22Rv1 (cell line): ENCODE measurements at regions not wholly inside any gene's neighbourhood (a gene's known extent, or its start where the extent isn't known, plus 50 kb on each side); places are given as distances from the start of the nearest gene placed in this dataset.

ENCODE experiments used
- H3K27ac ChIP-seq: fragments of 450-650 bp; 2 replicates; pipeline ENCODE4 v1.5.1; 2017
- CTCF ChIP-seq: fragments of 450-650 bp; IDR thresholded peaks from 2 replicates; pipeline ENCODE4 v1.5.1; 2017; ENCODE audit warnings: mild to moderate bottlenecking
- ZFX ChIP-seq: fragments of 450-650 bp; IDR thresholded peaks from 2 replicates; pipeline ENCODE4 v1.6.1; 2017; ENCODE audit warnings: antibody characterized with exemption, borderline replicate concordance

GRCh38 chr6:156448579-156448978 is 328.6 kb upstream of the ARID1B start:
- no peak for TF ChIP-seq CTCF
- no peak for TF ChIP-seq ZFX
- no peak overlapping the region for H3K27ac ChIP-seq

DNA sequence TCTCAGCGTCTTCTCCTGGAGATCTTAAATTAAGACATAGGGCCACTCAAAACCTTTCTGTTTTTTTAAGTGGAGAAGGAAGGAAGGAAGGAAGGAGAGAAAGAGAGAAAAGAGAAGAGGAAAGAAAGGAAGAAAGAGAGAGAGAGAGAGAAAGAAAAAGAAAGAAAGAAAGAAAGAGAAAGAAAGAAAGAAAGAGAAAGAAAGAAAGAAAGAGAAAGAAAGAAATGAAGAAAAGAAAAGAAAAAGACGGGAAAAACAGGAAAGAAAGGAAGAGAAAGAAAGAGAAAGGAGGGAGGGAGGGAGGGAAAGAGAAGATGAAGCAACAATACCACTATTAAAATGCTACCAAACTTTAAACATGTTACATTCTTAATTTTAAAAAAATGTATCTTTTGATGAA is 336.5 kb upstream of the ARID1B start:
- TF ChIP-seq CTCF (no peak), ZFX (no peak)
- no peak overlapping the region for H3K27ac ChIP-seq

GRCh38 chr6:156438350-156438923 is 338.7 kb upstream of the ARID1B start:
- TF ChIP-seq ZFX (no peak), CTCF (no peak)
- no peak overlapping the region for H3K27ac ChIP-seq

DNA sequence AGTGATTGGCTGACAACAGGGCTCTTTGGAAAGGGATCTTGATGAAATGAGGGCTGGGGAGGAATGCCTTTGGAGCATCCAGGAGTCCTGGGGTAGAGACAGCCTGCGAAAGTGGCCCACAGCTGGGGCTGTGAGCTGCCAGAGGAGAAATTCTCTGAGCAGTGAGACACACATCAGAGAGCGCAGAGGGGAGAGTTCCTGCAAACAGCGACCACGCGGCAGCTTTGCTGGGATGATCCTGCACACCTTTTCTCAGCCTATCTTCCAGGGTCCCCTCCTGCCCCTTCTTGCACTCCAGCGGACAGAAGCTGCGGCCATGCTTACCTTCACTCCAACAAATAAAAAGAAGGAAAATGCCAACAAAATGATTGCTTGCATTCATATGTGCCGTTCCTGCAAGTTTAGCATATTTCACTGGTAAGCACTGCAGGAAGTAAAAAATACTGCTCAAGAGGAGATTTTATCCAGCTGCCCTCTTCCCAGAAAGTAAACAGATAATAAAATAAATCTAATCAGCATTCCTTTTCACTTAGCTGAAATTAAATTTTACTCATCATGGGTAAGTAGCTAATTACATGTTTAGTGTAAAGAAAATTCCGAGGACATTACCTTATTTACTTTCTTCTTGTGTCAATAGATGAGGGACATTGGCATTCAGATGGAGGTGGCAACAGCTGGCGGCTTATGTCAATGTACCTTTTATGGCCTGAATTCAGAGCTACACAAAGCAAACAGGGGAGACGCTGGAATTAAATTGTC is 339.9 kb upstream of the ARID1B start:
- H3K27ac ChIP-seq = no peak overlapping the region
- TF ChIP-seq CTCF (no peak), ZFX (no peak)

- no peak for TF ChIP-seq ZFX
- no peak for TF ChIP-seq CTCF
- no peak overlapping the region for H3K27ac ChIP-seq
These were observed 342.4 kb upstream of the ARID1B start for GRCh38 chr6:156434795-156435190.

GRCh38 chr6:156434049-156434794 is 343.0 kb upstream of the ARID1B start:
- H3K27ac ChIP-seq = no peak overlapping the region
- TF ChIP-seq ZFX (no peak), CTCF (no peak)

- no peak for TF ChIP-seq ZFX
- no peak for TF ChIP-seq CTCF
- no peak overlapping the region for H3K27ac ChIP-seq
These were observed 344.6 kb upstream of the ARID1B start for GRCh38 chr6:156432543-156432942.
